ENCODE measurements at regions not wholly inside any gene's neighbourhood (a gene's known extent, or its start where the extent isn't known, plus 50 kb on each side); places are given as distances from the start of the nearest gene placed in this dataset.

GRCh38 chr2:176514805-176515500 is 245.7 kb downstream of the MTX2 start:
- ChIA-PET CTCF (interaction anchor here (0.9 to 1.1 kb wide), 2 partner anchors 24 to 39 kb away, joined by 3 read pairs; no protein-coding TSS in a partner anchor), POLR2A (no interaction called here)
- DNase-seq (ENCODE audit: low read depth, low spot score): no peak
- no peak for TF ChIP-seq CTCF (IDR thresholded peaks at IDR 0.05; ENCODE audit: insufficient read depth, low read length, missing control alignments)
- no peak overlapping the region for H3K4me3 ChIP-seq (ENCODE audit: low read depth, low read length)

GRCh38 chr2:176516051-176516602 is 246.9 kb downstream of the MTX2 start:
- DNase-seq (ENCODE audit: low read depth, low spot score): no peak
- CTCF ChIA-PET: interaction anchor here (0.8 kb wide), 1 partner anchor 61 kb away, joined by 3 read pairs; no protein-coding TSS in a partner anchor
- no peak overlapping the region for H3K4me3 ChIP-seq (ENCODE audit: low read depth, low read length)
- POLR2A ChIA-PET: no interaction called here
- TF ChIP-seq CTCF (IDR thresholded peaks at IDR 0.05; ENCODE audit: insufficient read depth, low read length, missing control alignments): no peak

GRCh38 chr2:176518823-176519222 is 249.6 kb downstream of the MTX2 start:
- ChIA-PET CTCF (interaction anchor here (0.9 to 1.6 kb wide), 4 partner anchors 11 to 408 kb away, joined by 3 to 5 read pairs (median 4); no protein-coding TSS in a partner anchor), POLR2A (no interaction called here)
- no peak for TF ChIP-seq CTCF (IDR thresholded peaks at IDR 0.05; ENCODE audit: insufficient read depth, low read length, missing control alignments)
- no peak for DNase-seq (ENCODE audit: low read depth, low spot score)
- no peak overlapping the region for H3K4me3 ChIP-seq (ENCODE audit: low read depth, low read length)

GRCh38 chr2:176521878-176522670 is 252.8 kb downstream of the MTX2 start:
- H3K4me3 ChIP-seq (ENCODE audit: low read depth, low read length): no peak overlapping the region
- ChIA-PET POLR2A (no interaction called here), CTCF (interaction anchor here (1.4 kb wide), 1 partner anchor 10 kb away, joined by 6 read pairs; no protein-coding TSS in a partner anchor)
- DNase-seq (ENCODE audit: low read depth, low spot score): no peak
- TF ChIP-seq CTCF (IDR thresholded peaks at IDR 0.05; ENCODE audit: insufficient read depth, low read length, missing control alignments): no peak

GRCh38 chr2:176525086-176525485 is 255.8 kb downstream of the MTX2 start:
- ChIA-PET CTCF (interaction anchor here (1.1 to 1.4 kb wide), 2 partner anchors 12 to 29 kb away, joined by 3 to 7 read pairs; no protein-coding TSS in a partner anchor), POLR2A (no interaction called here)
- no peak for DNase-seq (ENCODE audit: low read depth, low spot score)
- TF ChIP-seq CTCF (IDR thresholded peaks at IDR 0.05; ENCODE audit: insufficient read depth, low read length, missing control alignments): no peak
- H3K4me3 ChIP-seq (ENCODE audit: low read depth, low read length): no peak overlapping the region

Data from AG04449 (cell line).